NCI-H1930 (cell line): ENCODE measurements at regions not wholly inside any gene's neighbourhood (a gene's known extent, or its start where the extent isn't known, plus 50 kb on each side); places are given as distances from the start of the nearest gene placed in this dataset.

ENCODE experiments used
- DNase-seq, 2 experiments: peaks; one replicate each; lab custom pipeline; 2025; lab: John Stamatoyannopoulos, UW

DNA sequence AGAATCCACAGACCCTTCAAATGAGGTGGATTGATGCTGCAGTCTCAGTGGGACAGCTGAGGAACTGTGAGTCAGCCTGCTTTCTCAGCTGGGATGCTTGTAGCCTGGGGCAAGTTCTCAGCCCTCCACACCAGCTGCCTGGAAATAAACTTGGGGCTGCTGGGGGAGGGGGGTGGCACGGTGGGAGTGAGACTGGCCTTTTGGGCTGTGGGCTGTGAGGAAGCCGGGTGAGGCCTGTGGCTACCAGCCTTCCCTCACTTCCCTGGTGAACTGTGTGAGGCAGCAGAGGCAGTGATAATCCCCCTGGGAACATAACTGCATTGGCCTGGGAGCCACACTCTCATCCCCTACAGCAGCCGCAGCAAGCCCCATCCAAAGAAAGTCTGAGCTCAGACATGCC is 114.5 kb upstream of the GUCY1A1 start:
- DNase-seq = no peak

DNA sequence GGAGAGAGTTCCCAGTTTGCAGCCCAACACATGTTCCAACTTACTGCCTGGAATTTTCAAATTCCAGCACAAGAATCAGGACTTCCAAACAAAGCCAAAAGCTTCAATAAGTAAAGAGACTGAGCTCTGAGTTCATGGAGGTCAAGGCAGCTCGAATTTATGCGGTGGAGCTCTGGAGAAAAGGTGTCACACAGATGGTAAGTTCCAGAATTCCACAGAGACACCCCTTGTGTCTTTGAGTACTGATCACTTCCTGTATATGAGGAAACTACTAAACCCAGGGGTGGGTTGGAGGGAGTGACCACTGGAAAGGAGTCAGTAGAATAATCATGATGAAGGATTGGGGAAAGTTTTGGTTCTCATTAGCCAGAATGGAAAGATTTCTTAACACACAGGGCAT is 118.5 kb upstream of the GUCY1A1 start:
- no peak for DNase-seq

GRCh38 chr4:155546451-155546850 is 120.2 kb upstream of the GUCY1A1 start:
- no peak for DNase-seq

DNA sequence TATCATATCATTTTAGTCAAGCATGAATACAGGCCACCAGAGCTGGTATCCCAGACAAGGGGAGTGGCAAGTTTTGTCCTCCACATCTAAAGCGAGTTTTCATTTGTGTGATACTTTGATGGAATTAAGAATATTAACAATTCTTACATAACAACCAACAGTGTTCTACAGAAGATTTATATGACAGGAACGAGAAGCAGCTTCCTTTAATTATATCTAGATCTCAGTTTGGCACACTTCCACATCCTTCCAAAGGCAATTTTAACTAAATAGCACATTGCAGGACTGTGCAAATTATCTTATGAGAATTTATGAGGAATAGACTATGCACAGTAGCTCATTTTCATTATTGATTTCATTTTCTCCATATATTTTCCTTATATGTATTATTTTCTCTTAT is 121.2 kb upstream of the GUCY1A1 start:
- DNase-seq = no peak

DNA sequence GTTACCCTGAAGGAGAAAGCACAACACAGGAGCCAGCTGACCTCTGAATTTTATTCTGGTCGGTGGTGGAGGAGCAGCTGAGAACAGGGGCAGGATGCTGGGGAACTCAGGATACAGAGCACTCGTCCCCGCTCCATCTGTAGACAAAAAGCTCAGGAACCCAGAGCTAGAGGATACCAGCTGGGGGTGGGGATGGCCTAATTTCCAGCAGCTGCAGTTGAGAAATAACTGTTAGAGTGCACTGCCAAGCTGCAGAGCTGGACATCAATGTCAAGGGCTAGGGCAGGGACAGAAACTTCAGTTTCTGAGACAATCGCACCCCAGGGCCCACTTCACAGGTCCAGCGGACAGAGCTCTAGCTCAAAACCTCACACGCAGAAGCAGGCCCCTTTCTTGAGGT is 122.1 kb upstream of the GUCY1A1 start:
- DNase-seq = no peak

- no peak for DNase-seq
Measured at GRCh38 chr4:155543126-155543765, 123.4 kb upstream of the GUCY1A1 start.

DNA sequence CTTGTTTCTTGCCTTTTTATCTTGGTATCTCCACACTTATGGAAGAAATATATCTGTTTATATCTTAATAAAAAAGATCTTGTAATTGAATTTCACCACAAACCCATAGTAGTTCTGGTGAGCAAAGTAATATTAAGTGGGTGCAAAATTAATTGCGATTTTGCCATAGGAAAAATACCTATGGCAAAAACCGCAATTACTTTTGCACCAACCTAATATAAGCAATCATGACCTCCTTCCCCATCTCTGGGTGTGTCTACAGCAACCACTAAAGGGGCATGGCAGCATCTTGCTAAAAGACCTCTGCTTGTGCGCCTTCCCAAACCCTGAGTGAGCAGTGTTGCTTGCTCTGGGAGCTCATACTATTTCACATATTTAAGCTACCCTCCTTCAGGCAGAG is 124.2 kb upstream of the GUCY1A1 start:
- DNase-seq = no peak

DNA sequence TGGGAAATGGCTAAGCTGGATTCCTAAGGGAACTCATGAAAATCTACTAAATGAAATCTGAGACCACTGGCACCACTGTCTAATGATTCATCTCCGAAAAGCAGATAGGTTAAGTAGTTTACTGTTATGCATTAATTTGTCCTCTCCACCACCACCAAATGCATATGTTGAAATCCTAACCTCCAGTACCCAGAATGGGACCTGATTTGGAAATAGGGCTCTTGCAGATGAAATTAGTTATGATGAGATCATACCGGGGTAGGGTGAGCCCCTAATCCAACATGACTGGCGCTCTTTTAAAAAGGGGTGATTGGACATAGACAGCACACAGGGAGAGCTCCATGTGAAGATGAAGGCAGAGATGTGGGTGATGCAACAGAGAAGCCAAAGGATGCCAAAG is 124.9 kb upstream of the GUCY1A1 start:
- no peak for DNase-seq

GRCh38 chr4:155540698-155541097 is 126.0 kb upstream of the GUCY1A1 start:
- no peak for DNase-seq

DNA sequence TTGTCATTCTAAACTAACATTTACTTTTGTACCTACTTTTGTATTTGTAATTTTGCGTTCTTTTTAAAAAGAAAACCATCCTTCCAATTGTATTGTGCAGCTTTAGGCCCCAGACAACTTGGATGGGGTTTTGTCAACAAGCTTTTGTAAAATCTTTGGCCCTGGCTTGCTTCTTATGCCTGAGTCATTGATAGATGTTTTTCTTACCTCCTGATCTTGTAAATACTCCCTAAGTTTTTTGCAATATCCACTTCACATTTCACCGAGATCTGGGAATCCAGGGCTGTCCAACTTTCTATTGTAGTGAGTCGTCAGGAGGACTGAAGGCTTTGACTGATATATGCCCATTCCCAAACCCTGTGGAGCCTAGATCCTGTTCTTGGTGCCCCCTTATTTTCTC is 126.9 kb upstream of the GUCY1A1 start:
- no peak for DNase-seq

DNA sequence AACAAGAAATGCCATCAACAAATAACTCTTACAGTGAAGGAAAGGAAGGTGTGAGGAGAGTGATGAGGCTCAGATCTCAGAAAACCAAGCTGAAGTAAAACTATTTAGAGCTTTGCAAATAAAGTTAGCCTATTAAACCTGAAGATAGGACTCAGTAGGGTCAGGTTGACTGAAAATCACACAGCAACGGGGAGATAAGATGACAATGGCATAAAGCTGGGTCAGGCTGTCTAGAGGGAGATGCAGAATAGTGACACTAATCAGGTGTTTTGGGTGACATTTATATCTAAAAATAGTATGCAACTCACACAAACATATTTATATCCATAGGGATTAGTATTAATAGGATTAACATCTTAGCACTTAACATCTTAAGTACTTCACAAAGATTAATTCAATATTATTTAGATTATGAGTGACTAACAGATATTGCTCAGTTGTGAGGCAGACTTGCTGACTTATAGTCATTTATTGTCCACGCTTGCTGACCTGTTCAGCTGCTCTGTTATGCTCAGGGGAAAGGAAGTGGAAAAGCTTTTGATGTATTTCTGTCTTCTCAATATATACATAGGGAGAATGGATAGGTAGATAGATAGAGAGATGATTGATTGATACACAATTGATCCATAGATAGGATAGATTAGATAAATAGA is 130.7 kb upstream of the GUCY1A1 start:
- DNase-seq = no peak

DNA sequence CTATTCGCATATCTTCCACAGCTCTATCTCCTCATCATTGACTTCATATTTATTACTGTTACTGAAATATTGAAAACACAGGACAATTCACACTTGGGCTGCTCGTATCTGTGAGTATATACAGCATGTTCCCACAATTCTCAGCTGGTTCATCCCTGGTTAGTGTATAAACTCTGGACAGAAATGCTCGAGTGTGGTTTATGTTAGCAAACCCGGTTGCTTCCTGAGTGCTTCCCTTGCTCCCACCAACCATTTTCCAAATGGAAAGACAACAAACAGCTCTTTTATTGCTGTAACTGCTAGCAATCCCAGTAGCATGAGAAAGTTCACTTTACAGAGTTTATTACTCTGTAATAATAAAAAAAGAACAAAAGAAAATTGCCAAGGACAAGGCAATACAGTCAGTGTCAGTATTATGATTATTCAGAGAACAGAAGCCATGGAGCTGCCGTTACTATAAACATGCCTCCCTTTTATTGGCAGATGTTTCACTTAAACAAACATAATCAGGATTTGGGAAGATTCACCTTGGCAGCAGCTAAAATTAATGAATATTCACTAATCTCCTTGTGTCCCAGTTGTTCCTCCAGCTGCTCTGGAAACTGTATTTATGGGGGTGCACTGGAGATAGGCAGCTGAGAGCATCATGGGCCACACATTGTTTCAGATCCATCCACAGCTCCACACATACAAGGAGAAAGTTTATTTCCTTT is 134.1 kb upstream of the GUCY1A1 start:
- DNase-seq = peak in 1 of 2 experiments; percentile 3

DNA sequence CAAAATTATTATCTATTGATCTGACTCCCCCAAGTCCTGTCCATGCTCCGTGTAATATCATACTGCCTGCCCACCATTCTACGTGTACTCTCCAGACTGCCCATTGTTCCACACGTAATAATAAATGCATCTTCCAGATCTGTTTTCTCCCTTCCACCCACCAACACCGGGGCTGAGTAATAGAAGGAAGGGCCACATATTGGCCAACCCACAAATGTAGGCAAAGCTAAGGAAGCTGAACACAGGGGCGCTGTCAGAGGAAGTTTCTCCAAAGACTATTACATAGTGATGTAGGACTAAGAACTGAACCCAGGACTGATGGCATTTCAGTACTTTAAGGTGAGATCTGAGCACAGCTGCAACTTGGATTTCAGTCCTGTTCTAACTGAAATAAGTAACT is 135.8 kb upstream of the GUCY1A1 start:
- DNase-seq = no peak

DNA sequence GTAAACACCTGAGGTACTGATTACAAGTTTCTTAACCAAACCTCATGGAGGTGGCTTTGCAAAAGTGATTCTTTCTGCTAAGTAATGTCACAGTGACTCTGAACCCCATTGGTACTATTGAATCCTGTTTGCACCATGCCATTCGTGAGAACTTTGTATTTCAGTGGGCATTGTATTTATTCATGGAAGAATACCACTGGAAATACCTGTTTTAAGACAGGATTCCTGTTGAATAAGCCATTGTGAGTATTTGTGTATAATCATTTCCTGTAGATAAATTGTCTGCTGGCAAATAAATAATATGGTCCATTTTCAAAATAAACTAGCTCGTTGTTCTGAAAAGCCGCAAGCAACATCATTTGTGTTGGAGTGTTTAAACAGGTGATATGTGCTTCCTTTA is 136.4 kb upstream of the GUCY1A1 start:
- DNase-seq = peak in 1 of 2 experiments; percentile 29

GRCh38 chr4:155529716-155530115 is 136.9 kb upstream of the GUCY1A1 start:
- no peak for DNase-seq

GRCh38 chr4:155529272-155529671 is 137.4 kb upstream of the GUCY1A1 start:
- DNase-seq = no peak

DNA sequence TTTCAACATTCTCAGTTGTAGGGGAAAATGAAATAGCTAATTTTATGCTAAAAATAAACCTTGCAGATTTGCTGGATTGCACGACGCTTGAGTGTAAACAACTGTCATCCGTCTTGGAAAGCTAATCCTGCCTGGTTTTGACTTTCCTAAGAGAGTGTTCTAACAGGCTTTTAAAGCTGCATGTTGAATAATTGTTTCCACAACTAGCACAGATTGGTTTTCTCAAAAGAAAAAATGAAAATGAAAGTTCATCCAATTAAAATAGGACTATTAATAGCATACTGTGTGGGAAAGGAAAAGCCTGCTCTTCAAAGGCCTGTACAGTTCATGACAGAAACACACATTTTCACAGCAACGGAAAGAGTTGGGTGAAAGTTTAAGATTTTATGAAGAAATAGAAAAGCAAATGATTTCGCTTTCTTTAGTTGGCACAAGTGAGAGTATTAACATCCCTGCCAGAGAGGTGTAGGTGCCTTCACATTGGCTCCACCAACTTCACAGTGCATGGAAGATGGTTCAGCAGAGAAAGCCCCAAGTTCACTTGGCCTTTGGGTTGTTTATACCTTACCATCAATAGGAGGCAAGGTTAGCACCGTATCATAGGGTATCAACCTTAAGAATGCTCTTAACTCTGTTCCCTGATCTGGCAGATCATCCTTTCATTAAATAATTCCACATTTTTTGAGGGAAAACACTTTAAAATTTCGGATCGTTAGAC is 140.0 kb upstream of the GUCY1A1 start:
- DNase-seq = no peak

- no peak for DNase-seq
Measured at GRCh38 chr4:155524926-155525455, 141.7 kb upstream of the GUCY1A1 start.

- no peak for DNase-seq
Measured at GRCh38 chr4:155523358-155523757, 143.3 kb upstream of the GUCY1A1 start.

- DNase-seq = no peak
Measured at GRCh38 chr4:155522201-155522600, 144.4 kb upstream of the GUCY1A1 start.

DNA sequence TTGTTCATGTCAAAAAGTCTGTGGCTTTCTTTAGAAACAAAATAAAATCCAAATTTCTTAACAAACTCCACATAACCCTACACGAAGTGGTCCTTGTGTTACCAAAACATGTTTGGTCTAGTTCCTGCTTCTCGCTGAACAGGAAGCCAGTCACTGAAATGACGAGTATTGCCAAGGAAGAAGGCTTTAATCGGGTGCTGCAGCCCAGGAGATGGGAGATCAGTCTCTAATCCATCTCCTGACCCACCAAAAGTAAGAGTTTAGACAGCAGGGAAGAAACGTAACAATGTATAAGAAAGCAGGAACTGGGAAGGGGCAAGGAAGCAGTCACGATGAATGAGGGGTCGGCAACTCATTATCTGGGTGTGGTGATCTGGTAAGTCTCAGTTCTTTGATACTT is 144.6 kb upstream of the MAP9 start:
- no peak for DNase-seq

GRCh38 chr4:155515444-155516075 is 138.8 kb upstream of the MAP9 start:
- no peak for DNase-seq
